ENCODE measurements at regions not wholly inside any gene's neighbourhood (a gene's known extent, or its start where the extent isn't known, plus 50 kb on each side); places are given as distances from the start of the nearest gene placed in this dataset.

- no peaks in the 10 kb centered on the region for H3K9me2 ChIP-seq (replicated peaks; ENCODE audit: low read depth, low read length)
- H3K4me1 ChIP-seq (ENCODE audit: insufficient read depth, low read length, poor library complexity, severe bottlenecking), result no peaks in the 10 kb centered on the region
- no peak overlapping the region for H3K4me2 ChIP-seq (ENCODE audit: low read depth, low read length, poor library complexity, severe bottlenecking)
- no peaks in the 10 kb centered on the region for H3K27me3 ChIP-seq (ENCODE audit: insufficient read depth, low read length, poor library complexity, severe bottlenecking)
- no peak overlapping the region for H3K4me3 ChIP-seq (ENCODE audit: low read length, poor library complexity, severe bottlenecking)
- no peaks in the 10 kb centered on the region for H3F3A ChIP-seq (ENCODE audit: low read depth)
- no peaks in the 10 kb centered on the region for H3K9me3 ChIP-seq (ENCODE audit: insufficient read depth, low read depth, low read length)
- no peaks in the 10 kb centered on the region for H3K79me2 ChIP-seq (ENCODE audit: insufficient read depth, low read length)
- no peak overlapping the region for H3K9ac ChIP-seq (ENCODE audit: low read depth, low read length, poor library complexity, severe bottlenecking)
- TF ChIP-seq EZH2phosphoT487 (IDR thresholded peaks at IDR 0.05; ENCODE audit: borderline replicate concordance) (no peak), CTCF (conservative IDR thresholded peaks at IDR 0.05; ENCODE audit: low read length) (no peak)
- no peaks in the 10 kb centered on the region for H4K20me1 ChIP-seq (ENCODE audit: insufficient read depth, low read length, poor library complexity, severe bottlenecking)
- no peaks in the 10 kb centered on the region for H3K36me3 ChIP-seq (ENCODE audit: insufficient read depth, low read length)
- H2AFZ ChIP-seq (ENCODE audit: low read length), result no peak overlapping the region
Measured at GRCh38 chr2:65782186-65782585, 349.8 kb upstream of the SPRED2 start.

- H3K4me1 ChIP-seq (ENCODE audit: insufficient read depth, low read length, poor library complexity, severe bottlenecking), result no peaks in the 10 kb centered on the region
- H4K20me1 ChIP-seq (ENCODE audit: insufficient read depth, low read length, poor library complexity, severe bottlenecking), result no peaks in the 10 kb centered on the region
- H3K79me2 ChIP-seq (ENCODE audit: insufficient read depth, low read length), result no peaks in the 10 kb centered on the region
- no peaks in the 10 kb centered on the region for H3K36me3 ChIP-seq (ENCODE audit: insufficient read depth, low read length)
- H3F3A ChIP-seq (ENCODE audit: low read depth), result no peaks in the 10 kb centered on the region
- H3K4me2 ChIP-seq (ENCODE audit: low read depth, low read length, poor library complexity, severe bottlenecking), result no peak overlapping the region
- no peaks in the 10 kb centered on the region for H3K27me3 ChIP-seq (ENCODE audit: insufficient read depth, low read length, poor library complexity, severe bottlenecking)
- no peak overlapping the region for H3K9ac ChIP-seq (ENCODE audit: low read depth, low read length, poor library complexity, severe bottlenecking)
- no peak overlapping the region for H2AFZ ChIP-seq (ENCODE audit: low read length)
- H3K9me2 ChIP-seq (replicated peaks; ENCODE audit: low read depth, low read length), result no peaks in the 10 kb centered on the region
- H3K4me3 ChIP-seq (ENCODE audit: low read length, poor library complexity, severe bottlenecking), result no peak overlapping the region
- TF ChIP-seq CTCF (conservative IDR thresholded peaks at IDR 0.05; ENCODE audit: low read length) (no peak), EZH2phosphoT487 (IDR thresholded peaks at IDR 0.05; ENCODE audit: borderline replicate concordance) (no peak)
- no peaks in the 10 kb centered on the region for H3K9me3 ChIP-seq (ENCODE audit: insufficient read depth, low read depth, low read length)
Measured at GRCh38 chr2:65781756-65782155, 349.4 kb upstream of the SPRED2 start.

- Histone ChIP-seq H3K9ac (ENCODE audit: low read depth, low read length, poor library complexity, severe bottlenecking) (no peak overlapping the region), H3F3A (ENCODE audit: low read depth) (no peaks in the 10 kb centered on the region), H3K9me2 (replicated peaks; ENCODE audit: low read depth, low read length) (no peaks in the 10 kb centered on the region), H2AFZ (ENCODE audit: low read length) (no peak overlapping the region), H3K4me2 (ENCODE audit: low read depth, low read length, poor library complexity, severe bottlenecking) (no peak overlapping the region), H4K20me1 (ENCODE audit: insufficient read depth, low read length, poor library complexity, severe bottlenecking) (no peaks in the 10 kb centered on the region), H3K9me3 (ENCODE audit: insufficient read depth, low read depth, low read length) (no peaks in the 10 kb centered on the region), H3K4me1 (ENCODE audit: insufficient read depth, low read length, poor library complexity, severe bottlenecking) (no peaks in the 10 kb centered on the region), H3K36me3 (ENCODE audit: insufficient read depth, low read length) (no peaks in the 10 kb centered on the region), H3K79me2 (ENCODE audit: insufficient read depth, low read length) (no peaks in the 10 kb centered on the region), H3K27me3 (ENCODE audit: insufficient read depth, low read length, poor library complexity, severe bottlenecking) (no peaks in the 10 kb centered on the region), H3K4me3 (ENCODE audit: low read length, poor library complexity, severe bottlenecking) (no peak overlapping the region)
- TF ChIP-seq CTCF (conservative IDR thresholded peaks at IDR 0.05; ENCODE audit: low read length) (no peak), EZH2phosphoT487 (IDR thresholded peaks at IDR 0.05; ENCODE audit: borderline replicate concordance) (no peak)
Measured at GRCh38 chr2:65779021-65779420, 346.6 kb upstream of the SPRED2 start.

Data from Loucy (cell line).